Stromal cell of bone marrow (primary cell): ENCODE measurements at regions not wholly inside any gene's neighbourhood (a gene's known extent, or its start where the extent isn't known, plus 50 kb on each side); places are given as distances from the start of the nearest gene placed in this dataset.

Experiments
- DNase-seq: peaks from one replicate; pipeline ENCODE4 v3.0.0-alpha.2; 2012; ENCODE audit warnings: low read depth

DNA sequence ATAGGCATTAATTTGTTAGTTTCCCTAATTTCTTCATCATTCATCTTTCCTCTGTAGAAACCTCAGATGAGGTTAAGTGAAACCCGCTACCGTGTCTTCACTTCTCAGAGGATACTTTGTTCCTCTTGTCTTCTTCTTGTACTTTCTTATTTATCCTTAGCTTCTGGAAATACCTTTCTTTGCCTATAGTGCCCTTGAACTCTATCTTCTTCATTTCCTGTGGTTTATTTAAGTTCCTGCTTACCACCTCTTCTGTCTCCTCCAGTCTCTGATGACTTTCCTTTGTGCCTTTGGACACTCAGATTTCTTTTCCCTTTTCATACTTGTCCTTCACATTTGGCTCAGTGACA is 159.6 kb upstream of the LEF1 start:
- DNase-seq: no peak

DNA sequence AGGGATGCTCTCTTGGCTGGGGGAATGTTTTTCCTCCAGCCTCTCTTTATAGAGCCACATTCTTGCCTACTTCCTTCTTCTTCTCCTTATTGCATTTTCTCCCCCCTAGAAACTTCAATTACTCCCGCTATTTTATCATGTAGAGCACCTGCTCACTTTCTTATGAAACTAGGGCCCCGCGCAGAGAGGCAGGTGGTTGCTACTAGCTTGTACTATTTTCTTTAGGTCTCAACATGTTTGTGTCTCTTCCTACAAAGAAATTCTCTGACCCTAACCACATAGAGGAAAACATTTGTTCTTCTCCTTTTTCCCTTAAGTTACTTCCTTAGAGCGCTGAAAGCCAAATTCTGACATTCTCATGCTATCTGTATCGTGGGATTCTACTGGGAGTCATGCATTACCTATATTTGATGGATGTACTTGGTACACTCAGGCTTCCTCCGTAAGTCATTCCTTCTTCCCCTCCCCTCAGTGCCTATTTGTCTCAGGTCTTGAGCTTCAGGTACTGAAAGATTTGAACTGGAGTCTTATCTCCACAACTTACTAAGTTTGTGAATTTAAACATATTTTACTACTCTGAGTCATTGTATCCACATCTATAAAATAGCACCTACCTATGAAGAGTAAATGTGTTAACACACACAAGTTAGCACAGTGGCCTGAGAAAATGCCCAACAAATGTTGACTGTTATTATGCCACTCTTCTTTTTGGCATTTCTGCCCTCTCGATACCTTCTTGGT is 159.1 kb upstream of the LEF1 start:
- DNase-seq: no peak

DNA sequence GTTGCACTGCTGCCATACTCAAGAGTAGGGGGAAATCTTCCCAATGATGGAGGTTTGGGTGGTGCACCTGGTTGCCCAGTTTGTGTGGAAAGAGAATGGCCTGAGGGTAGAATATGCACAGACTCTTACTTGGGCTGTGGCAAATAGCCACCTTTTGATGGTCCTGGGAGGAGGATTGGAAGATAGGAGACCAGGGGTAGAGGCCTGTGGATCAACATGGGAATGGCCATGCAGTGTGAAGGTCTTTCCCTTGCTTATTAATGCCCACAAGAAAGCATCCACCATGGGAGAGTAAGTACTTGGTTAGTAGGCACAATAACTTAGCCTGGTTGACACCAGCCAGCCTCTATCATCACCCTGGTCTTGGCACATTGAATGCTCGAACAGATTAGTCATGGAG is 156.8 kb upstream of the LEF1 start:
- DNase-seq: no peak

DNA sequence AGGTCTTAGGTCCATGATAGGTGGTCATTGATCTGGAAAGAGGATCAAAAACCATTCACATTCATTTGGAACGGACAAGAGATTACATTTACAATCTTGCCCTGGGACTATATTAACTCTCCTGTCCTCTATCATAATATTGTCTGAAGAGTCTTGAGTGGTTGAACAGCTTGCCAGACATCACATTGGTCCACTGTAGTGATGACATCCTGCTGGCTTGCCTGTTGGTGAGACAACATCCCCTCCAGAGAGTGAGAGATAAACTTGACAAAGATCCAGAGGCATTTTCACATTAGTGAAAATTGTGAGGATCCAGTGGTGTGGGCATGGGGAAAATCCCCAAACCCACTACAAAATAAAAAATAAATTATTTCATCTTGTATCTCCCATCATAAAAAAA is 155.7 kb upstream of the LEF1 start:
- no peak for DNase-seq

DNA sequence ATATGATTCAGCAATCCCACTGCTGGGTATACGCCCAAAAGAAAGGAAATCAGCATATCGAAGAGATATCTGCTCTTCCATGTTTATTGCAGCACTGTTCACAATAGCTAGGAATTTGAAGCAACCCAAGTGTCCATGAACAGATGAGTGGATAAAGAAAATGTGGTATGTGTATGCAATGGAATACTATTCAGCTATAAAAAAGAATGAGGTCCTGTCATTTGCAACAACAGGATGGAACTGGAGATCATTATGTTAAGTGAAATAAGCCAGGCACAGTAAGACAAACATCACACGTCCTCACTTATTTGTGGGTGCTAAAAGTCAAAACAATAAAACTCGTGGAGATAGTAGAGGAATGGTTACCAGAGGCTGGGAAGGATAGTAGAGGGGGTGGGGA is 153.8 kb upstream of the LEF1 start:
- no peak for DNase-seq

DNA sequence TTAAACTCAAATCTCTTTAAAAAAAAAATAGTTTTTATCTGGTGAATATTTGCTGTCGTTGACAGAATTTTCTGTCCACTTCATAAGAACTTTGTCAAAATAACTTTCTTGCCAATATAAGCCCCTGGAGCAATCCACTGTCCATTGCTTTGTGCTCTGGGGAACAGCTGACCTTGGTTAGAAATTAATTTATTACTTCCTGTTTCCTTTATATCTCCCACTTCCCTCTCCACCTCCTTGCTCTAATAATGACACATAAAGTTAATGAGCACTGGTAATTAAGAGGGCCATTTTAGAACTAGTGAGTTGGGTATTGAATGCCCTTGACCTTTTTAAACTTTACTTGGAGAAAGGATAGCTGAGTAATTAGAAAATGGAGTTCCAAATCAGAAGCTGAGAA is 151.3 kb upstream of the LEF1 start:
- DNase-seq: no peak

DNA sequence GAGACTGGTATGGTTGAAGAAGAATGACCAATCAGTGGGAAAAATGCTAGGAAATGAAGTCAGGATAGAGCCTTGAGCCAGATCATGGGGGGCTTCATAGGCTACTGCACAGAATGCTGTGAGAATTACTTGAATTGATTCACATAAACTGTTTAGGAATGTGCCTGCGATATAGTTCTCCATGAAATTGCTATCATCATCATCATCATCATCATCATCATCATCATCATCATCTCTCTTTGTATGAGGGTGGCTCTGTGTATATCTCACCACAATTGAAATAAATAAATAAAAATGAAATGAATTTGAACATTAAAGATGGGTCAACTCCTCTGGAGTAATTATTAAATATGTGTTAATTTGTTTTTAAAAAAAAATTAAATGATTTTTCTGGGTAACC is 148.6 kb upstream of the LEF1 start:
- no peak for DNase-seq

DNA sequence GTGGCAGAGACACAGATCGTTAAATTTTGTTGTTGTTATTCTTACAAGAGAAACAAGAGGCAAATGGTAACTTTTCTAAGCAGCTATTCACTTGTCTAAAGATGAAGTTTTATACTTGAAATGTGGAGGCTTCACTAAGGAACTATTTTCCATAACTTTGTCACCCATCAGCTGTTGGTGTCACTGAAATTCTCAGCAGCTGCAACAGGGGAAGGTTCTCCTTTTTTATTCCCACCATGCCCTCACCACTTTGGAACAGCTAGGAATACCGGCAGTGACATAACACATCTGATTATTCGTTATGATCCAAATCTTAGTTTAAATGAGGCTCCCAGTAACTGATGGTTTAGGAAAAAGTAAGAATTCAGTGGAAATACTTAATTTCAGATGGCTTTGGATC is 147.0 kb upstream of the LEF1 start:
- DNase-seq: no peak

DNA sequence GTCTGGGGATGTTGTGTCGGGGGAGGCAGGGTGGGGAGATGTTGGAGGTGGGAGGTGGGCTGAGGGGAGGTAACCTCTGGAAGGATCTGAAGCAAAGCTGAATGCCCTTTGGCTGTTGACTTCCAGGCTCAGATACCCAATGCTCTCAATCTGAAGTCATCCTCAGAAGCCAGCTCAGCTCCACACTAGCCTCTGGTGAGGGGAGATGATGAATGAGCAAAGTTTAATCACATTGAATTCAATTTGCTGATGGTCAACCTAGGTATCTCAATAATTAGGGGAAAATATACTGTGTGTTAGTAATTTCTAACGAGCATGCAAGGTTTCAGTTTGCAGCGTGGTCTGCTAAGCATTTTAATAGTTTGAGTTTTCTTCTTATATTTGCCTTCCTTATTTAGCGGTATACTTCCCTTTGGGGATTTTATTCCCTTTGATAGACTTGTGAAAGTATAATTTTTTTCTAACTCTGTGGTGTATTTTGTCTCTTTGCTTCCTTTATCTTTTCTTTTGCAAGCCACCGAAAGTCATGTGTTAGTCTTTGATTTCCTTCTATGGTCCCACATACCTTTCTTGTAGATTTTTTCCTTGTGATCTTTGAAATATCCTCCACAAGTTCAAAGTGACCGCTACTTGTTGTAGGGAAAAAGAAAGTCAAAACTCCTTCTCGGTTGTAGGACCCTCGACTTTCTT is 146.3 kb upstream of the LEF1 start:
- no peak for DNase-seq

DNA sequence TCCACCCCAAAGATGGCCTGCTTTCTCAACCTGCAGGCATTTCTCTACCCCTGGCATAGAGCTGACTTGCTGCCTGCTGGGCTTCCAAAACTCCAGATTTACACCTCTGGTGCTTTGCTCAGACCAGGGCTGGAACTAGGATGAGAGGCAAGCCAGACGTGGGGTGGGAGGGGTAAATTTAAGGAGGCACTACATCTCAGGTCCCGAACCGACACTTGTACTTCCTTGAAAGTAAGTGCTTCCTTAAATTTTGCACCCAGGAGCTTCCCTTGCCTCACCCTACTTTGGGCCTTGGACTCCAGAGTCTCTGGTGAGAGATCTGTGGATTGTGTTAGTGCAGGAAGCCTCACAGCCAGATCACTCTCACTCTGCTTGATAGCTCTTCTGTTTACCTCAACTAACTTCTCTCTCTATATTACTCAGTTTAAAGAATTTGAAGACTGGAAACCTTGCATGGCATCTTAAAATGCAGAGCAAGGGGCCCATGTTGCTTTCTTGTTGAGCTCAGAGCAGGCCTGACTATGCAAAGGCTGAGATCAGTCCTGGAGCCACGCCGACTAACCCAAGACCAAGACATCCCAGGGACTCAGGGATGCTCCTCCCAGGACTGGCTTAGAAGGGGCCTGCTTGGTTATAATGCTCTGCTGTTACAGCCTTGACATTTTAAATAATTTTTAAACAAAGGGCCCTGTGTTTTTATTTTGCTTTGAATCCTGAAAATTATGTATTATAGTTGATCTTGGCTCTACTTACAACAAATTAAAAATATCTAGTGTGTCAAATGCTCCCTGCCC is 145.0 kb upstream of the LEF1 start:
- no peak for DNase-seq

DNA sequence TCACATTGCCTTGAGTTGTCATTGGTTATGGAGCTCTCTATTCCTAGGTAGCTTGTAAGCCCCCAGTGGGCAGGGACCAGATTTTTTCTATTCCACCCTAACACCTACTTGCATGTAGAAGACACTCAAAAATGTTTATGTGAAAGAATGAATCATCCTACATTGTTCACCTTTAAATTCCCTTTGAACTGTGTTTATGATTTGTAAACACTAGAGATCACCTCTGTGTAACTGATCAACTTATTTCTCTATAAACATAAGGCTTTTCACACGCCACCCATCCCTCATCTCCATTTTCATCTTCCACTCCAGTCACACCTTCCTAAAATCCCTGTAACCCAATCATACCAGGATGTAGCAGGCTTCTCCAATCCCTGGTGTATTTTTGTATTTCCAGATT is 142.6 kb upstream of the LEF1 start:
- no peak for DNase-seq

DNA sequence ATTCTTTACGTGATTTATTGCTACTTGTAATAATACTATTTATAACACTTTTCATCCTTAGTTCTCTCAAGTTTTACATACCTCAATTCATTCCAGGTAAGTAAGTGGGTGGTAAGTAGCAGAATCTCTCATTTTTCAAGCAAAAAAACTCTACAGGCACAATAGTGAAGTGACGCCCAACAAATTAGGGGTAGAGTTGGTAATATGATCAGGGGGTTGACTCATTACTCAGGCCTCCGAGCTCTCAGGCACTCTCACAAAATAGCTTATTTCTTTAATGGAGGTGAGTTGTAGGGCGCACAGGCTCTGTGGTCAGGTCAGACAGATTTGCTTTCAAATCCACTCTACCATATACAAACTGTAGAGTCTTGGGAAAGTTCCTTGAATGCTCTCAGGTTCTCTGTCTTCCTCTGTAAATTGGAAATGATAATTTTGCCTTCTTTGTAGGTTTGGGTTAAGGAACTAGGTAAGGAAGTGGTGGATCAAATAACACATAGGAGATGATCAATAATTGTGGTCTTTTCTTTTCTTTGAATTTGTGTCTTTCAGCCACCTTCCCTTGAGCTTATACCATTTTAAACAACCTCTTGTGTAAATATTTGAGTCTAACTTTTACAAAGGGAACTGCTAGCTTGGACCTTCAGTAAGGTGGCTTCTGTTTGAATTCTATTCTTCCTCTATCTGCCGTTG is 134.9 kb upstream of the LEF1 start:
- no peak for DNase-seq

DNA sequence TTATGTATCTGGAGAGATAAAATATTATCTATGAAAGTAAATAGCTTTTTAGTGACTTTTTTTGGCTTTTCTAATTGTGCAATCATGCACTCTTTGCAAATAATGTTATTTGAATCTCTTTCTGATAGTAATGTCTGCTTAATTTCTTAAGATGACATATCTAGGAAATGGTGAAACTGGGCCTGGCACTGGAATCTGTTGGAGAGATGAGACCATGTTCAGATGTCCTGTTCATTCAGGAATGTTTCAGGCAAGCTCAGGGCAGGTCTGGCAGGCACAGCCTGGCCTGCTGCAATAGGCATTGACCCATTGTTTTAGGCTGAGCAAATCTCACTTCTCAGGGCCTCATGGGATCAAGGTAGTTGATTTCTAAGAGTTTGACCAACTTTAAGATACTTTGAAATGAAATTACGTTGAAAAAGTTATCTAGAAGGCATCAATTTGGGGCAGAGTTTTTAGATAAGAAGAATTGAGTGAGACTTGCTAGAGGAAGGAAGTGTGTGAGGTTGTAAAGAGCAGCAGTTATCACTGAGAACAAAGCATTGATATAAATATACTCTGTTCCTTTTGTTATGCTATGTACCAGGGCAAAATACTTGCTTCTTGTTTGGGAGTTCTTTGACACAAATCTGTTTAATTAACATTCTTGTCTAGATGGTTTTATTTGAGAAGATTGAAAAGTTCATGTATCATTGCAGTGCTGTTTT is 133.0 kb upstream of the LEF1 start:
- DNase-seq: no peak

DNA sequence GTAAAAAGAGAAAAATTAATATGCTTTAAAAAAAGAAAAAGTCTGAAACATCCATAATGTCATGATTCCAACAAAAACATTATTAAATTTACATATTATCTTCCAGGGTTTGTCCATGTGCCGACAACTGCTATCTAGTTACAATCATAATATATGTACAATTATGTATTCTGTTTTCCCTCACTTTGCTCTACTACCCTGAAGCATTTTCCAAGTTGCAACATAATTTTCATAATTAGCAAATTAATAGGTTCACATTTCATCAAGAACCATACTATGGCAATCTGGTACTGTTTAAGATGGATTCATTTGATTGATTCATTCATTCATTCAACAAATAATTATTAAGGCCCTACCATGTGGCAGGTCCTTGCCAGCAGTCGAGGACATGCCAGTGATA is 128.9 kb upstream of the LEF1 start:
- no peak for DNase-seq

DNA sequence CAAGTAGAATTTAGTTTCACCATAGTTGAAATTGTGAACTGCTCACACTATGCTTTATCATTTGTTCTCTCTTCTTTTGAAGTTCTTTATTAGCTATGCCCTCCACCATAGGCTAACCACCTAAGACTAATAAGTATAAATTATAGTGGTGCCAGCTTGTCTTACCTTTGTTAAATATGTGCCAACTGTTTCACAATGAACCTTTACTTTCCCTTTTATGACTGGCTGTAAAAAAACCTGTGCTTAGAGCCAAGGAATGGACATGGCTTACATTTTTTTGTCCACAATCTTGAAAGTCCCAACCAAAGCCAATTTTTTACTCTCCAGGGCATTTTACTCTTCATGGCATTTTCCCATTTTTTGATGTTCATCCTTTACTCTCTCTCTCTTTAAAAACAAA is 123.5 kb upstream of the LEF1 start:
- no peak for DNase-seq

DNA sequence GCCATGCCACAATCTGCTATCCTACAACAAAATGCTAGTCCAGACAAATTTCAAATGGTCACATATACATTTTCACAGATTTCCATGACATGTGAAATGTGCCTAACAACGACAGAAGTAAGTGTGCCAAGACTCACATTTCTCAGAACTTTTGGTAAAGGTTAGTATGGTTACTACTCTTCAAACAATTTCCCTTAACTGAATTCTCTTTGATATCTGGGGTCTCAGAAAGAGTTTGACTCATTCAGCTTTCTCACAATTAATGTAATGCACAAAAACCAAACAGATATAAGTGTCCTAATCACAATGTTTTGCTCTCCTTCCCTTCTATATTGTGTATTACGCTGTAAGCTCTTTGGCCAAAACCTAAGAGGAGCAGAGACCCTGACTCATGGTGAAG is 122.4 kb upstream of the LEF1 start:
- DNase-seq: no peak

DNA sequence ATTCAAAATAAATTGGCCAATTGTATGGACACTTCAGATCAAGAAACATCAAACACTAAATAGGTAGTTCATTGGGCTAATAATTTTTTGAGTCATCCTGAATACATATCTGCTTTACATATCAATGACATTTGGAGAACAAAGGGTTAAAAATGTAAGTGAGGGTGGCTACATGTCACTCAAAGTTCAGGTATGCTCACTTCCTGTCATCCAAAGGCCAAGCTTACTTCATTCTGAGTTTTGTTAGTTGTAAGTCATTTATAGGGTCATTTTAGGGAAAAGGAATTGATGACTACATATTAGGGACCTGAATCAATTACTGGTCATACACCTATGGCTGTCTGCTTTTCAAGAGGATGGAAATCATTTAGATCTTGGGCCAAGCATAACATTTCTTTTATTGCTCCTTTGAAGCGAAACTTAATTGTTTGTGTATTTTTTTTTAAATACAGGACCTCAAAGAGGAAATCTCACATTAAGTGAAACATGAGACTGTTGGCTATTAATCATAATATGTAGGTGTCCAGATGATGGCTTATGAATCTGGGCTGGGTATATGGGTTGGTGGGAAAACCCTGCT is 119.2 kb upstream of the LEF1 start:
- no peak for DNase-seq

DNA sequence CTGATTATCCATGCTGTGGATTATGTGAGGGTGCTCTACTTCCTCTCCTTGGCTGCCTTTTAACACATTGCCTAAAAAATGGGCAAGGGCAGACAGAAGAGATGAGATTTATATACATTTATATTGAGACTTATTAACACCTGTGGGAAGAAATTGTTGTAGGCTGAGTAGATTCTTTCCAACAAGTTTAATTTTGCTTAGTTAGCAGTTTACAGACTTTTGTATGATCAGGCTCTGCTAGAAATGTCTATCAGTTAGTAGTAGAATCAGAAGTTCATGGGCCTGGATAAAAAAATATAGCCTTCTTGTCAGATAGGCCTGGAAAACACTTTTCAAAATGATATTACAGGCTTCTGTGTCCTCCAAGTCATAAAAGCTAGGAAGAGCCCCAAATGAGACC is 111.3 kb upstream of the LEF1 start:
- no peak for DNase-seq

DNA sequence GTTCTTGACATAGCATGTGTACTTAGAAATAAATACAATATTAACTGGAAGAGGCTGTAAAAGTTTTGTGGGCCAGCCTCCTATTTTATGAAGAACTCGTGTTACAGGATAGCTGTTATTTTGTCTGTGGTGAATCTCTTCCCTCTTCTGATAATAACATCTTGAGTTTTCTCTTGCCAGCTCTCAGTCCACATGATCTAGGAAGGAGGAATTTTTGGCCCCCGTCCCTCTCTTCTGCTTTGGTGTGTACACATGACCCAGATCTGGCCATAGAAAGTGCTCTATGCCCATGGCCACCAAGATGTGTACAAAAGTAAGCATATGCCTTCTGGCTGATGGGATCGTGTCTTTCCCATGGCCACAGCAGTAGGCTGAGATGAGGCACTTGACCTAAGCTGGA is 108.0 kb upstream of the LEF1 start:
- no peak for DNase-seq

DNA sequence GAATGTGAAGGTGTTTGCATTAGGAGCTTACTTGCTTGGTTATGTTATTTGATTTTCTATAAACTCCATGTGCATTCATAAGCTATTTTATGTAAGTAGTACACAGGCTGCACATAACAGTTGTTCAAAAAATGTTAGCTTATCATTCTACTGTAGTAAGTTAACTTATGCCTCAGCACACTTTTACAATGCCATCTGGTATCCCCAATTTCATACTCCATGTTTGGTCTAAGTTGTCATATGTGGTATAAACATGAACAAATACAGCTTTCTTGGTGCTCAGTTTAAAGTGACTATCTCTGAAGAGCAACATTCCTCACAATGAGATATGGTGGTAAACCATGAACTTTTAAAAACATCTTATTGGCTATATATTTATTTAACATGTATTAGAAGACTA is 104.3 kb upstream of the LEF1 start:
- DNase-seq: no peak

DNA sequence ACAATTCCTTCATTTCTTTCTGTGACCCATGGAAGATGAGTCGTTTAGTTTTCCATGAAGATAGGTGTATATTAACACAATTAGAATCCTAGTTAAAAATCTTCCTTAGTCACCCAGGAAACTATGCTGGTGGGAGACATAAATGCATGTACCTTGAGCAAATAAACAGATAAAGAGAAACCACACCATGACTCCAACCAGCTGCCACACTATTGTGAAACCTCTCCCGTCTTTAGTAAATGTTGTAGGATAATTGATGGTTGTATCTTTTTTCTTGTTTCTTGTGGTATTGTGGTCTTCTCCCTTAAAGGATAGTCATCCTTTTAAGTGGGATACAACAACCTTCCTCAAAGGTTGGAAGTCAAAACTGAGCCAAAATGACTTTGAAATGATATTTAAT is 103.8 kb upstream of the LEF1 start:
- no peak for DNase-seq

DNA sequence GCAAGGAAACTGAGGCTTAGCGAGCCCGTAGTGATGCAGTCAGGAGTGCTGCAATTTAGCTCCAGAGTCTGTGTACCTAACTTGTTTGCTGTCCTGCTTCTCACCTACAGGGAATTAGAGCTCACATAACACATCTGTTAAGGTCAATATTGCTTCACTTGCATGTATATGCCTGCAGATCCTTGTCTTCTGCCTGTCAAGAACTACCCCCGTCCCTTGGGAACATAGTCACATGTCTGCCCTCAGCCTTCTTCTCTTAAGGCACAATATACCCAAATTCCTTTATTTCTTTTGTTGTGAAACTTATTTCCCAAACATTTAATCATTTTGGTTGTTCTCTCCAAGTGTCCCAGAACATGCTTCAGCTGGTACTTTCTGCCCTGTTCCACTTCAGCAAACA is 103.3 kb upstream of the LEF1 start:
- no peak for DNase-seq
